ENCODE measurements at regions not wholly inside any gene's neighbourhood (a gene's known extent, or its start where the extent isn't known, plus 50 kb on each side); places are given as distances from the start of the nearest gene placed in this dataset.

DNA sequence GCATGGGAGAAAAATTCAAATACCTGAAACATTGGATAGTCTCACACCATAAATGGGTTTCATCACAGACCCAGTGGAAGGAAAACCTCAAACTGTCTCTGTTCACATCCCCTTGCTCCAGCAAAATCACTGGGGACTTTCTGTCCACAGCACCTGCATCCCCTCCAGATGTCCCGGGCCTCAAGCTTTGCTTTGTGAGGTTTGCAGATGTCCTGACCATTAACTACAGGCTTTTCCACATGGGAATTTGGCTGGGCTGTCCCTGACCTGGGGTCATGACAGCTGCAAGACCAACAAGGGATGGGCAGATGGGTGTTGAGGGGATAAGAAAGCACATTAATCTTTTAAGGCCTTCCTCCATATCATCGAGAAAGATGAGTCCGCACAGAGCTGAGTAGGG lies 427.9 kb downstream of the TXNL1 start:
- DNase-seq, result no peak

DNA sequence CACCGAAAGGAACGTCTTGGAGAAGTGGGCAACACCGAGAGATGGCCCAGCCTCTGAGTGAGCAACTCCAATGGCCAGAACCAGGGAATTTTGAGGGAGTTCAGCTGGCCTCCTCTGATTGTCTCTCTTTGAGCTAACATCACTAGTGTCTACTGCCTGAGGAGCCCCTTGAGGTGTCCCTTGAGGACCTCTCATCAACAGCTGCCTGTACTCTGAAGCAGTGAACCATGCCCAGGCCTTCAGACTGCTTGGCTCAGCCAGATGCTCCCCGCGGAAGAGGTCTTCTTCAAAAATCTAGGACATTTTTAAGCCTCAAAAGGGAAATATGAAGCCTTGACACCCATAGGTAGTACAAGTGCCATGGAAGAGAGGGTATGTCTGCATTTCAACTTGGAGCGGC lies 430.4 kb downstream of the TXNL1 start:
- DNase-seq, result no peak

DNA sequence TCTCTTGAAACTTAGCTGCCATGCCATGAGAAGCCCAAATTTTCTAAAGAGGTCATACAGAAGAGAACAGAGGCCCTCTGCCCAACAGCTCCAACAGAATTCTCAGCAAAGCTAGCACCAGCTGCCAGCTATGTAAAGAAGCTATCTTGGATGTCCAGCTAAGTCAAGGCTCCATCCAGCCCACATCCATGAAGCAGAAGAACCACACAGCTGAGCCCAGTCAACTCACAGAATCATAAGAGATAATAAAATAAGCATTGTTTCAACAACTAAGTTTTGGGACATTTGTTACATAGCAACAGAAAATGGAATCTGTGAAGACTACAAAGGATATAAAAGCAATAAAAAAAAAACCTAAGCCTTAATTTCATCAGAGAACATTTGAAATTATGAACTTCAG lies 434.3 kb downstream of the TXNL1 start:
- no peak for DNase-seq

- no peak for DNase-seq
These were observed 435.7 kb downstream of the TXNL1 start for GRCh38 chr18:56202678-56203077.

DNA sequence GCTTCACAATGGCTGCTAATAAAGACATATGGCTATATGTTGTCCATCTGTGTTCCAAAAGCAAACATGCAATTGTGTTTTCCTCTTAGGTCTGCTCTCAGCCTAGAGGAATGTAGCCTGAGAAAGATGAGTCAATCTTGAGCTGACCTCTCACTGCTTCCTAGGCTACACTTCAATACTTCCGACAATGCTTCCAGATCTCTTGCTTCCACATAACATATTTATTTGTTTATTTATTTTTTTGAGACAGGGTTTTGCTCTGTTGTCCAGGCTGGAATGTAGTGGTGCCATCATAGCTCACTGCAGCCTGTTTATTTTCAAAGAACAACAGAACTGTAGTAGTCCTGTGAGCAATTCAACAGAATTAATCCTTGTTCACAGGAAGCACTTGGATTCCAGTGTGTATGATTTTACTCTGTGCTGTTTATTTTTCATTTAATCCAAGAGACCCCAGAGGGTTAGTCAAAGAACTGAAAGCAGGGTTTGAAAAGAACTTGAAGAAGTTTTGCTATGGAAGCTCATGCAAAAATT lies 437.9 kb downstream of the TXNL1 start:
- no peak for DNase-seq

DNA sequence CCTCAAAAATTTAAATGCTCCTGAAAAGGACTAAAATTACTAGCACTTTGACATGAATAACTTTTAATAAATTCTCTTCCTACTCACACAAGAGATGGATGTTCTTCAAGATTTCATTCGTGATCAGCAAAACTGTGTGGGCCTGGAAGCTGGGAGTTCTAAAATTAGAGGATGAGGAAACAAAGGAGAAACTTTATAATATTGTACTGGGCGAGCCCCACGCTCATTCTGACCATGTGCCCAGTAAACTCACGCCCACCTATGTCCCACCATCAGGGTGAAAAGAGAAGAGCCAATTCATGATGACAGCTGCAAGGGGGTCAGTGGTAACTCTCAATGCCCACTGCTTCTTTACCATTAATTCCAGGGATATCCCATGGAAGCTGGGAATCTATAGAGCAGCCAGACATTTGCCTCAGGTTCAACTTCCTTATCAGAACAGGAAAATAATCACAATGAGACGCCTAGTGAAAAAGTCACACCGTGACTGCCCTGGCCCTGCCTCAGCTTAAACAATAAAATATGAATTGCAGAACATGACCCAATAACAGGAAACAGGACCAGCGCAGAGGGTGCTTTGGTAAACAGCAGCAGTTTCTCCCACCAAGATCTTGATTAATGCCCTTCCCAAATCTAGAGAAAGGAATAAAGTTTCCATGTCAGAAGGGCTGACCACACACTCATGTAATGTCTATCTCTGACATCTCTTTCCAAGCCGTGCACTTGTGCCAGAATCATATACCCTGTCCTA lies 438.6 kb downstream of the TXNL1 start:
- DNase-seq, result no peak

- DNase-seq, result no peak
These were observed 441.0 kb downstream of the TXNL1 start for GRCh38 chr18:56197241-56197859.

DNA sequence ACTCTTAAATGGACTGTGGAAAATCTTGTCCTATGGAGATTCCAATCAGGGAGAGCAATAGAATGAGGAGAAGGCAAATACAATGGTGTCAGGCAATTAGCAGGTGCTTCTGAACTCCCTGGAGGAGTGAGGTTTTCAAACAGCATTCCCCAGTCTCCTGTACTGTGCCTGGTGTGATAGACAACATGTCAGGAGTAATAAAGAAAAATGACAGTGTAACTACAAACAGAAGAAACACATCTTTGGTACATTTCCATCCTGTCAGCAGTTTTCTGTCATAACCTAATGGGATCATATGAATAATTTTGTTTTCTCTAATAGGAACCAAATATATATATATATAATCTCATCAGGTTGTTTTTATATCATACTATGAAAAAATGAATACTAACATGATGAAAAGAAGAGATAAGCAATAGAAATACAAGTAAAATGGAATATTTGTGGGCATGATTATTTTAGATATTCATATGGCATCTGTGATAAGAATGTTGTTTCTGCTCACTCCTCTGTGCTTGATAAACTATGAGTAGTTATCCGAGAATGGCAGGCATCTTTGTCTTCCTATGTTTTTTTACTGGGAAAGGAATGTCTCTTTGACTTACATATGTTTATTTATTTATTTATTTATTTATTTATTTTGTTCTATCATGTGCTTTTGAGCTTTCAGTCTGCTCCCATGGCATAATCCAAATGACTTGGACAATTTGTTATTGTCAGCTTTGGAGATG lies 441.7 kb downstream of the TXNL1 start:
- no peak for DNase-seq

DNA sequence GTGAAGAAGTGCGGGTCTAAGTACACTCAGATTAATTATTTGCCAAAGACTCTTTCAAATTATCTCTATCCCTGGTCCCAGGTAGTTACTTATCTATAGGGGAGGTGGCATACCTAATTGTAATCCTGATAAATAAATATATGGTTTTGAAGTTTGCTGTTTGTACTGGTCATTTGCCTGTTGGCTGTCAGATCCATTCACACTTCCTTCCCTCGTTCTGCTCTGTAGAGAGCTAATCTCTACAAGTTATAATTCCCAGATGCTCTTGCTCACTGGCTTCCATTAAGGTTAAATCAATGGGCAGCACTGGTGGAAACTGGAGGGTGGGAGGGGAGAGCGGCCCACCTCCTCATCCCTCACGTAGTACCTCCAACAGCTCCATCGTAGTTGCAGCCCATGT lies 447.1 kb downstream of the TXNL1 start:
- no peak for DNase-seq

DNA sequence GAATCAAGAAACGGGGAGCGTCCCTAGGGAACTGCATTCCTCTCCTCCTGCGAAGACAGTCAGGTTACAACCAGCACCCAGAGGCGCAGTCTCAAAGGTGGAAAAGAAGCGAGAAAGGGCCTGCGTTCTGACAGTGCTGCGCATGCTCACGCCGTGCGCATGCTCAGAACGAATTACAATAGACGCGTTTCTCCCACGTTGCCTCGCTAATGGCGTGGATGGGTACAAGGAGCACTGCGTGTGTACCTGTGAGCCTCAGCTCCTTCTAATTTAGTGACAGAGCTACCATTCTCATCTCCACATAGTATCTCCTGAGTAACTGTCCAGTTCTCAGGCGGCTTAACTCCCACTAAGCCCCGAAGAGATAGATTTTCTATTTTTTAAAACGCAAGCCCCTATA lies 448.8 kb downstream of the TXNL1 start:
- DNase-seq, result no peak

GRCh38 chr18:56188529-56189275 lies 449.7 kb downstream of the TXNL1 start:
- no peak for DNase-seq

DNA sequence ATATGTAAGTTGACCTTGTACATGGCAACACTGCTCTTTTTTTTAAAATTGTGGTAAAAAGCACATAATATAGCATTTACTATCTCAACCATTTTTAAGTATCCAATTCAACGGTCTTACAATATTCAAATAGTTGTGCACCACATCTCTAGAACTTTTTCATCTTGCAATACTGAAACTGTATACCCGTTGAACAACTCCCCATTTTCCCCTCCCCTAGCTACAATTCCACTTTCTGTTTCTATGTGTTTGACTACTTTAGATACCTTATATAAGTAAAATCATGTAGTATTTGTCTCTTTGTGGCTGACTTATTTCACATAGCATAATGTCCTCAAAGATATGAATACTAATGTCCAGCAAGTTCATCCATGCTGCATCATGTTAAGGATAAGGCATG lies 452.1 kb downstream of the TXNL1 start:
- DNase-seq, result no peak

- DNase-seq, result no peak
These were observed 453.3 kb downstream of the TXNL1 start for GRCh38 chr18:56185126-56185525.

DNA sequence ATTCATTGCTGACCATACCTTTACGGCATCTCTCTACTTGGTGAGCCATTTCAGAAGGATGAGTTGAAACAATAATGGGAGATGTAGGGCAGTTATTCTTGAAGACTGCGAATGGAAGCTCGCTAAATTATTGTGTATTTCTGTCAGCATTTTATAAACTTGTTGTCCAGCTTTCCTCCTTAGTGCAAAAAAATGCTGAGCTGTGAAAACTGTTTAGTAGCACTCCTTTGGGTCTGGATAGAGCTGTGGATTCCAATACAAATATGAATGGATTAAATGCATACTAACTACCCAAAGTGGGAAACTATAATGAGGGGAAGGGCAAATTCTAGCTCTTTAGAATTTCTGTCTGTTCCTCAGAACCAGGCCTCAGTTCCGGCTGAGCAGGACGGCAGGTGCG lies 461.6 kb downstream of the TXNL1 start:
- no peak for DNase-seq

DNA sequence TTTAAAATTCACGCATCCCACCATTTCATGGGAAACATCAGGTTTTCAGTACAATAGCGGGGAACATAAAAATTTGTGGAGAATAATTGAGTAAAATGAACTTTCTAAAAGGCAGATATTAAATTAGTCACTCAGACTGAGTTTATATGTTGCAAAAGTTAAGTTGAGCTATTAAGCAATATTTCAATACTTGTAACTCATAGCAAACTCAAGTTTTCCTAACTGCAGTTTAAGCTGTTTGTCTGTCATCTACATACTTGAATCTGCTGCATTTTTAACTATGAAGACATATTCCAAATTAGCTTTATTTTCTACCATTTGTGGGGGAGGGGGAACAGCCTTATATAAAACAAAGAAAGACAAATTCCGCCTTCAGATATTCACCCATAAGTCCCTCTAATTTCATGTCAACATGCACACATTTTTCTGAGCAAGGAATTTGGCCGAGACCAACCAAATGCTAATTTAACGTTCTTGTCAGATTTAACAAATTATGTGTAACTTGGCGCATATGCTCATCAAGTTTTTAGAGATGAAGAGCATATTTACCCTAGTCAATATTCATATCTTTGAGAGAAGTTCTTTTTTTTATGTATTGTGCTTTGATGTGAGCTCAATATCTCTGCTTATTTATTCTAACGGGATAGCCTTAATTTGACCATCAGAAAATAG lies 462.9 kb downstream of the TXNL1 start:
- no peak for DNase-seq

GRCh38 chr18:56173542-56174220 lies 464.7 kb downstream of the TXNL1 start:
- no peak for DNase-seq

GRCh38 chr18:56172527-56172926 lies 465.9 kb downstream of the TXNL1 start:
- no peak for DNase-seq

DNA sequence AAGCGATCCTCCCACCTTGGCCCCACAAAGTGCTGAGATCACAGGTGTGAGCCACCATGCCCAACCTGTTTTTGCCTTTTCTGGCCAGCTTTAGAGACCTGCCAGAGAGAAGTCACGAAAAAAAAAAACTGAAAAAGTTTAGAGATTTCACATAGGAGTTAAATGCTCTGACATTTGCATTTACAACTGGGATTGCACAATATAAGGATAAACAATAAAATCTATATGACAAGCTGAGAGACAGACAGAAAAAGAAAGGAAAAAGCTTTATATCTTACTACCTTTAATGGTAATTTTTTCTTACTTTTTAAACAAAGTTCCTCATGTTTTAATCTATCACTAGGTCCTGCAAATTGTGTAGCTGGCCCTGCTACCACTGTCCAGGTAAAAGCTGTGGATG lies 466.5 kb downstream of the TXNL1 start:
- no peak for DNase-seq

DNA sequence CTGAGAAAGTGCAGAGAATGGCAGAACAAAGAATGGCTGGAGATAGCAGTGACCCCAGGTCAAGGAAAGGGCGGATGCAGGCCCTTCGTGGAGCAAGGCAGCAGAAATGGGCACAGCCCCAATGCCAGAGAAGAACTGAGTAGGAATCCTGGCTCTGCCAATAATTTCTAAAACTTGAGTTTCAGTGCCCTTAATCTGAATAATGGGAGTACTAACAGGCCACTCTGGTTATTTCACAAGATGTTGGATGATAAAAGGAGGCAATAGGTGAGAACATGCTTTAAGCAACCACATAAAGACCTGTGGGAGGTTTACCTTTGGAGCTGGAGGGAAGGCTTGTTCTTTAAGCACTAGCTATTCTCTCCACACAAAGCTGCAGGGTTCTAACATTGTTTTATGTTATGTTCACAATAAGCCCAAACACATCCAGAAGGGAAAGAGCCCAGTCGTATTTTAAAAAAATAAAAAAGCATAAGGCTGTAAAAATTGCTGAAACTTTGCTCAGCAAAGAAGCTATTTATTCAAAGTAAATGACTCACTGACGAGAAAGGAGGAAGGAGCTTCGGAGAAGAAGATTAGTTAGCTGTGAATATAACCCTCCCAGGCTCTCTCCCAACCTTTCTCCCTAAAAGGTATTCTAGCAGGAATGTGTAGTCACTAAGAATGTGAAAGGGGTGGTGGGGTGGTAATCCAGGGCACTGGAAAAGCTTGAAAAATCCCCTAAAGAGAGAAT lies 470.2 kb downstream of the TXNL1 start:
- DNase-seq, result no peak

GRCh38 chr18:56167366-56167765 lies 471.0 kb downstream of the TXNL1 start:
- no peak for DNase-seq

DNA sequence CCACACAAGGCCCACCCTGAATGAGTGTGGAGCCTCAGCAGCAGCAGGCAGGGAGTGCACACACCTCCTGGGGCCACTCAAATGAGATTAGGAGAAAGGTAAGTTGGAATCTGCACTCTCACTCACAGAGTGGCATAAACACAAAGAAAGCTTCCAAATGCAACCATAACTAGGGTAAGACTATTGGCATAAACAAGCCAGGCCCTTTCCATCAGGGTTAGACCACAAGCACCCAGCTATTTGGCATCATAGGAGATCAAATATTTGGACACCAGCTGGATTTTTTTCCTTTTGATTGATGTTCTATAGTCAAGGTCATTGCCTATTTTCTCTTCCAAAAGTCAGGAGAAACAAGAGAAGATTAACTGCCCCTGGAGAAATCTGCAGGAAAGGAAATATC lies 471.5 kb downstream of the TXNL1 start:
- no peak for DNase-seq

All from NCI-H1694 (cell line).